Thyroid gland (tissue), 4 donors: ENCODE measurements at regions not wholly inside any gene's neighbourhood (a gene's known extent, or its start where the extent isn't known, plus 50 kb on each side); places are given as distances from the start of the nearest gene placed in this dataset.

Experiments
- CTCF ChIP-seq, 6 experiments: fragments of 200-600 bp in 3 of 6; fragments of 450-650 bp in 3 of 6; sonication (generic) in 3 of 6; IDR thresholded peaks; one replicate each; pipeline ENCODE4 v1.5.1; 2016 to 2019; ENCODE audit warnings: antibody characterized with exemption in 6 of 6, mild to moderate bottlenecking in 2 of 6, inconsistent platforms in 1 of 6, moderate library complexity in 1 of 6
- POLR2A ChIP-seq, 2 donors: fragments of 450-650 bp; IDR thresholded peaks; one replicate each; pipeline ENCODE4 v1.6.1; 2017; ENCODE audit warnings: antibody characterized with exemption in 2 of 2, mild to moderate bottlenecking in 2 of 2, moderate library complexity in 1 of 2

GRCh38 chr4:170399581-170400293 is 310.0 kb upstream of the AADAT start:
- TF ChIP-seq CTCF (IDR thresholded peaks at IDR 0.05) (no peak), POLR2A (IDR thresholded peaks at IDR 0.05) (no peak)
